Skin of body (tissue), 1 donor: ENCODE measurements at regions not wholly inside any gene's neighbourhood (a gene's known extent, or its start where the extent isn't known, plus 50 kb on each side); places are given as distances from the start of the nearest gene placed in this dataset.

Experiments used
- DNase-seq: peaks from one replicate; lab custom pipeline; 2025; lab: John Stamatoyannopoulos, UW

DNA sequence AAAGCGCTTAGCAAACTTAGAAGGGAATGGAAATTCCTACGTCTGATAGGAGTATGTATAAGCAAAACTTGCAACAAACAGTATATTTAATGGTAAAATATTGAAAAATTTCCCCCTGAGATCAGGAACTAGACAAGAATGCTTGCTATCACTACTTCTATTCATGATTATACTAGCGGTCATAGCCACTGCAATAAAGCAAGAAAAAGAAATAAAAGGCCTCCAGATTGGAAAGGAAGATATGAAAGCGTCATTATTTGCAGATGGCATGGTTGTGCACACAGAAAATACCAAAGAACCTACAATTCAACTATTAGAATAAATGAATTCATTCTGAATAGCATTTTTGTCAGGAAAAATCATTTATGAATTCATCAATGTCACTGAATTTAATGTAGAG lies 87.2 kb upstream of the BCOR start:
- DNase-seq: no peak

GRCh38 chrX:40182615-40183014 lies 84.9 kb upstream of the BCOR start:
- DNase-seq: no peak

GRCh38 chrX:40182095-40182494 lies 84.3 kb upstream of the BCOR start:
- no peak for DNase-seq

DNA sequence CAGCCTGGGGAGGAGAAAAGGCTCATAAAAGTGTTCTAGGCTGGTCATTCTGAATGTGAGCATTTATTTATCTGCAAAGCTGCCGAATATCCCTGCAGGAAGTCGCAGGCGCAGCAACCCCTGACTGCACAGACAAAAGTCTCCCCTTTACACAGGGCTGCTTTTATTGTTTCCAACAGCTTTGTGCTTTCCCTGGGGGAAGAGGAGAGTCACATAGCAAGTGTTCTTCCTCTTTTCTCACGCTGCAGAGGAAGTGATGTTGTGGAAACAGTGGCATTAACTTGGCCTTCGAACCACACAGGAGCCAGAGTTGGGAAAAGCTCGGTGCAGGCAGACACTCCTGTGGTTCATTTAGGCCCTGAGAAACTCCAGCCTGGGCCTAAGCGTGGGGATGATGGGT lies 81.5 kb upstream of the BCOR start:
- peak; percentile 3 for DNase-seq

GRCh38 chrX:40177942-40178715 lies 80.4 kb upstream of the BCOR start:
- no peak for DNase-seq

DNA sequence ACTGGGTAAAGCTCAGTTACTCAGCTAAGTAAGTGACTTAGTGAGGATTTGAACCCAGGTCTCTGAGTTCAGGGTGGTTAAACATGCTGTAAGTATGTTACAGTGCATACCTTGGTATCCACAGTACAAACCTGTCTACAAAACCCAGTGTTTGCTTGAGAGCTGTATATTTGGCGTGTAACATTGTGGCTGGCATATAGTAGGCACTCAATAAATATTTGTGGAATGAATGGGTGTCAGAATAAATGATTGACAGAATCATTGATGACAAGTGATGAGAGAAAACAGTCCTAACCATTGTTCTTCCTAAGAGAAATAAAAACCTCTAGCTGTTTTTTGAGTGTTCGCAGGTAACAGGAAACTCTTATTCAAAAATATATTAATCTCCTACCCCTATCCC lies 79.7 kb upstream of the BCOR start:
- DNase-seq: no peak

DNA sequence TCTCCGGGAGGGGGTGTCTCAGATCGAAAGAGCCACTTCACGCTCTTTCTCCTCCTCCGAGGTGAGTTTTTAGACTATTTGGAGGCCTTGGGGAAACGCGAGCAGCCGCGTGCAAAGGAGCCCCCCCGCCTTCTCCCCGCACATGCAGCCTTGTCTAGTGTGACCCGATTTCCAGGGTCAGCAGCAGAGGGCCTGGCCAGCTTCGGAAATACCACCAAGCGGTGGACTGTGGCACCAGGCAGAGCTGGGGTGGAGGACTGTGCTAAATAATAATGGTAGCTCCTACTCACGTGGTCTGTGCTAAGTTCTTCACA lies 79.3 kb upstream of the BCOR start:
- DNase-seq: no peak

- DNase-seq: peak; percentile 7
Observed at GRCh38 chrX:40176351-40177116, 78.8 kb upstream of the BCOR start.

DNA sequence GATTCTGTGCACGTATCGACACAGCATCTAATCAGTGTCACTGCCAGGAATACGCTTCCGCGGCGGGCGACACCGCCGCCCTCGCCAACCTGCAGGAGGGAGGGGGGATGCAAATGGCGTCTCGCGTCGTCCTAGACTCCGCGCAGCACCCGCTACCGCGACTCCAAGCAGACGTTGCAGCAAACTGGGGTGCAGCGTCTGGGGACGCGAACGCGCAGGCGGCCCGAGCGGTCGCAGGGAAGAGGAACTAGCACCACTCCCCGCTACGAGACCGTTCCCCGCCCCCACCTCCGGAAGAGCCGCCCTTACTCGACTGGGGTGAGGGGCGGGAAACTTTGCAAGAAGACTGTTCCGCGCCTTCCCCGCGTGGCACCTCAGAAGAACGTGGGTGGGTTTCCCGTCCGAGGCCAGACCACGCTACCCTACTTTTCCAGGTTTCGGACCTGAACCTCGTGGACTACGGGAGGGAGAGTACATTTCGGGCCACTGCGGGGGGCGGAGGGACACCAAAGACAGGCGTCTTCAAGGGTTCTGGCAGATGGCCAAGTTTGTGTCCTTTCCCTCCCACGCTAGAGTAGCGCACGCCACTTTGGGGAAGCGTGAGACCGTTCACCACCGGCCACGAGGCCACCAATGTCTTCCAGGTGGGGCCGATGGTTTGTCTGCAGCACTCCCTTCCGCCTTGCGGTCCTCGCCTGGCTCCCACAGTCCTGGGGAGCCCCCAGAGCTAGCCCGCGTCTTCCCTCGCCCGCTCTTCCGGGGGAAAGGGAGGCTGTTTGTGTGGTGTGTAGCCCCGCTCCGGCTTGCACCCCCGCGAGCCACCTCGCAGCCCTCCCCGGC lies 78.0 kb upstream of the BCOR start:
- DNase-seq: peak; percentile 76

DNA sequence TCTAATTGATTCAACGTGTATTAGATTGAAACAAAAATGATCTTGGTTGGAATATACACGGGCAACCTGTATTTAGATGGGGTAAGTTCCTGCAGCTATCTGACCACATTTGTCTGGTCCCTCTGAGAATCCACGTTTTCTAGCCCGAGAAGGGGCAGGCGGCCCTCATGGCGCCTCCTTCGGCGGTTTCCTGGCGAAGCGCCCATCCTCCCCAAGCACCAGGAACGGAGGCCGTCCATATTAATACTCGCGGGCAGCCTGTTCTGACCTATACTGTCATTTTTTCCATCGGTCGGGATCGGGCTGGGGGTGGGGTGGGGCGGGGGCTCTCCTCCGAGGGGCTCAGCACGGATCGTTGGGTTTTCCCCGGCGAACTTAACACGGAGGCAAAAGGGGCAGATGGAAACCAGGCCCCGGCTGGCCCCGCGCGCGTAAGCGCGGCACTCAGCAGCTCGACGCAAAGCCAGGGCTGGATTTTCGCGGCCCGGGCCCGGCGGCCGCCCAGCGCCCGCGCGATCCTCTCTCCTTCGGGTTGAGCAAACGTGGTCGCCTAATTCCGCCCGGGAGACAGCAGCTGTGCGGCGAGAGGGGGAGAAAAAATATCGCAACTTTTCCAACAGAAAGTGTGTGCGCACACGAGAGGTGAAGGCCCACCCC lies 77.2 kb upstream of the BCOR start:
- DNase-seq: peak; percentile 63

GRCh38 chrX:40174001-40174853 lies 76.5 kb upstream of the BCOR start:
- DNase-seq: peak; percentile 20

DNA sequence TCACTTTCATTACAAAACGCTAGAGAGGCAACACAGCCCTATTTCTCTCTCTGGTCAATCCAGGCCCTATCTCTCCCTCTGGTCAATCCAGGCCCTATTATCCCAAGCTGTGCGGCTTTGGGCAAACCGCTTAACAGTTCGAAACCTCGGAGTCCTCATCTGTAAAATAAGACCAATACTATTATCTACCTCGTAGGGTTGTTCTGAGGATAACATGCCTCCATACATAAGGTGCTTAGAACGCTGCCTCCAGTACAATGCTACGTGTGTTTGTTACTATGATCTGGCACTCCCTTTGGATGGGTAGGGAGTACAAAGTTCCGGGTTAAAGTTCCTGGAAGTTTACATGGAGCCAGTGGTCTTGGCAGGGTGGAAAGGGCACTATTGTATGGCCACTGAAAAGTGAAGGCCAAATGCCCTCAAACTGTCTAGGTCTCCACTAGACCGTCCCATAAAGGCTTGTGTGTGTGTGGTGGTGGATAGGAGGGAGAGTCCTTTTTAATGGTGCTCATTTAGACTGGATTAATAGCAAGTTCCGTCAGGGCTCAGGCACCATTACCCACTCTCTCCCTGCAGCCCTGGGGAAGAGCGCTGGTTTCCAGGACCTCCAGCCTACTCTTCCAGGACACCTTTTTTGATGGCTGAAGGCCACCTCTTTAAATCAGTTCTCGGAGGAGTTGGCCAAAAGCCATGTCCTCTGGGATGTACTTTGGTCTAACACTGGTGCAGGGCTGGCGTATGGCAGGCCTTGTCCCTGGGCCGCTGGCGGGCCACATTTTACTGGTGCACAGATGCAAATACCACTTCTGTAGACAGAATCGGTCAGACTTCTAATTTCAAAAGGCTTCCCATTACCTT lies 75.6 kb upstream of the BCOR start:
- DNase-seq: no peak

DNA sequence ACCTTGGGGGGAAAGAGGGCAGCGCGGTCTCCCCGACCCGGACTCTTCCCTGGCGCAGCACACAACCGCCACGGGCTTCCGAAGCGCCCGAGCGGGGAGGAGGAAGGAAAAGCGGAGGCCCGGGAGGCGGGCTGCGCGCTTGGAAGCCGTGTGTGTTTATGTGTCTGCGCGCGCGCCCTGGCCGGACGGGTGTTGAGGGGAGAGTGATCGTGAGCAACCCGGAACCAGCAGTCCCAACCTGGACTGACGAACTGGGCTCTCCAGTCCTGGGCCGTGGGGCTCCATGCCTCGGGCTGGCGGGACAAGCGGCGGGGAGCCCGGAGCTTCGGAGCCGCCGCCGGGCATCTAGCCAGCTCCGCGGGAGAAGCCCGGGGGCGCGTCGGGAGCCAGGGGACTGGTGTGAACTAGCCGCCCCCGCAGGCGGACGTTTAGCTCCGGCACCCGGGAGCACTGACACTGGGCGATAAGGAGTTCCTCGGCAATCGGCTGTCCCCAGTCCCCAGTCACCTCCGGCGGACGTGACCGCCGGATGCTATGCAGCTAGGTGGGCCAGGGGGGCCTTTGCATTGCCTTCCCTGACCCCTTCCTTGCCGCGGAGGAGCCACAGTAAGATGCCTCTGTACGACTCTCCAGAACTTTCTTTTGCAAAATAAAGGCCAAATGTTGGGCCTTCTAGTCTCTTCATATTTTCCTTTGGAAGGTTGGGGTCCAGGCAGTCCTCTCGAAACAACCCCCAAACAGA lies 74.8 kb upstream of the BCOR start:
- DNase-seq: no peak

DNA sequence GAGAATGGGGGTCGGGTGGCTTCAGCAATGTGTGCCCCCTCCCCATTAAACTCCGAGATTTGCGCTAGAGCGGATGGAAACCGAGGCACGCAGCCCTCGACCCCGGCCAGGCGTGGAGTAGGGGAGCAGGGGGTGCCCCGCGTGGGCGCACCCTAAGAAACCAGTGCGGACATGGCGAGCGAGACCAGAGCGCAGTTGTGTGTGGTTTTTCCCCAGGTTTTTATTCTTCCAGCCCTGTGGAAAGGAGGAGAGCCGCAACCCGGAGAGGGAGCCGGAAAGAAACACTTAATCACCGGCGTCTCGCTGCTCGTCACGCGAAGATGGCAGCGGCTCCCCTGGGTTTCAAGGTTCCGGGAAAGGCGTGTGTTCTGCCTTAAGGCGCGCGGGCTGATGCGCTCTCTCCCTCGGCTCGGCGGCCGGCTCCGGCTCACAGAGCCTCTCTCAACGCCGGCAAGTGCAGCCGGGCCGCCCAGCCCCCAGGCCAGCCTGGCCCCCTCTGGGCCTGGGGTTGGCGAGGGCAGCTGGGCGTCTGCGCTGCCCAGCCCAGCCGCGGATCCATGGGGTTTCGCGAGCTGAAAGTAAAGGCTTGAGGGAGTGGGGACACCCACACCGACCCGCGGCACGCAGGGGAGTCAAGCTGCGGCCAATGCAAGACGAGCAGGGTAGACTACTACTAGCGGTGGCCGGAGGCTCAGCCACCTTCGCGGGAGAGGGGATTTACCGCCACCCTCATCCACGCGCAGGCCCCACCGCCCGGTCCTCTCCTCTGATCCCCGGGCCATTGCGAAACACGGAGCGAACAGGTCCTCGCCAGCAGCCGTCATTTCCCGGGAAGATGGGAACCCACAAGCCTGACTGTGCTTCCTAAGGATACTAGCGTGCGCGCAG lies 74.0 kb upstream of the BCOR start:
- no peak for DNase-seq

GRCh38 chrX:40170830-40171512 lies 73.2 kb upstream of the BCOR start:
- no peak for DNase-seq

DNA sequence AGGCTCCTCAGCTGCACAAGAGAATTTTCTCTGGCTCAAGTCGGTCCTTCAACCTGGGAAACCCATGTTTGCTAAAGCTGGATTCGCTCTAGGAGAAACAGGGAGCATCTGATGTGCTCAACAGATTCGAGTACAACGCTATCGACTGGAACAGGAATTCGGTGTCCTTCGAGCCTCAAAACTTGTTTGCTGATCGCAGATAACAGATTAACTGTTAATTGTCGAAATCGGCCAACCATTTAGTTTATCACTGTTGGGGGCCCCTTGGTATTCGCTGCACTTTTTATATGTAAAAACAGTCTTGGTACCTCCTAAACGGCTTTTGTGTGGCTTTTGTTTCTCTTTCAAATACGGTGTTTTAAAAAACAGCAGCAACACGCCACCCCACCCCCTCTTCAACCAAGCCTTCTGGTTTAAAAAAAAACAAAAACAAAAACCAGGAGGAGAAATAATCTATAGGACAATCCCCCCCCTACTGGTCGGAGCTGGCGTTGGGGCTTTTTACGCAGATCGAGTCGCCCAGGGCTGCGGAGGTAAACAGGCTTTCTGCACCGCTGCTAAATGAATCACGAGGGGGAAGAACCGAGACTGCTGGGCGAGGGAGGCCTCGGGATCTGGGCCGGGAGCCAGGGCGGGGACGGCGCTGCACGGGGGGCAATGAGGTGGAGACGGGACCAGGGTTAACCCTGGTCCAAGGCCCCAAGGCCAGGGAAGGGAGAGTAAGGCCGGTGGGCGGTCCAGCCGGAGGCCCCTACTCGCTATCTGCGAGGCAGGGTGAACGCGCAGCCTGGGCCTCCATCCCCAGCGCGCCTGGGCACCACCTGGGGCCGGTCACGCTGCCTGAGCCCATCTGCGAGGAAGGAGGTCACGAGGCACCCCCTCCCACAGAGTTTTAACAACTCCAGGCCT lies 71.7 kb upstream of the BCOR start:
- peak; percentile 35 for DNase-seq
